ENCODE measurements at regions not wholly inside any gene's neighbourhood (a gene's known extent, or its start where the extent isn't known, plus 50 kb on each side); places are given as distances from the start of the nearest gene placed in this dataset.

DNA sequence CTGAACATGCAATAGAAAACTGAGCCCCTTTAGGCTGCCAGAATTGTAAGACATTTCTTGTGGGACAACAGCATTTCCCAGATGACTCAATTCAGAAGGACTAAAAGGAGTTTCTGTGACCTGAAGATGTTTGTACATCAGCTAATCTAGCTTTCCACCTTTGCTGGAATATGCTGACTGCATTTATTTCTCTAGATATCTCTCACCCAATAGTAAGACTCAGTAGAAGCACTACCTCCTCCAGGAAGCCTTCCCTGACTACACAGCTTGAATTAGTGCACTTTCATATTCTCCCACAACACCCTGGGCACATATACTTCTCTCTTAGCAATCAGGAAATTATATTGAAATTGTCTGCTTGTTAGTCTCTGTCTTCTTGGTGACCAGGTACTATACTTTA is 98.1 kb upstream of the BLID start:
- TF ChIP-seq, protein P1, sequence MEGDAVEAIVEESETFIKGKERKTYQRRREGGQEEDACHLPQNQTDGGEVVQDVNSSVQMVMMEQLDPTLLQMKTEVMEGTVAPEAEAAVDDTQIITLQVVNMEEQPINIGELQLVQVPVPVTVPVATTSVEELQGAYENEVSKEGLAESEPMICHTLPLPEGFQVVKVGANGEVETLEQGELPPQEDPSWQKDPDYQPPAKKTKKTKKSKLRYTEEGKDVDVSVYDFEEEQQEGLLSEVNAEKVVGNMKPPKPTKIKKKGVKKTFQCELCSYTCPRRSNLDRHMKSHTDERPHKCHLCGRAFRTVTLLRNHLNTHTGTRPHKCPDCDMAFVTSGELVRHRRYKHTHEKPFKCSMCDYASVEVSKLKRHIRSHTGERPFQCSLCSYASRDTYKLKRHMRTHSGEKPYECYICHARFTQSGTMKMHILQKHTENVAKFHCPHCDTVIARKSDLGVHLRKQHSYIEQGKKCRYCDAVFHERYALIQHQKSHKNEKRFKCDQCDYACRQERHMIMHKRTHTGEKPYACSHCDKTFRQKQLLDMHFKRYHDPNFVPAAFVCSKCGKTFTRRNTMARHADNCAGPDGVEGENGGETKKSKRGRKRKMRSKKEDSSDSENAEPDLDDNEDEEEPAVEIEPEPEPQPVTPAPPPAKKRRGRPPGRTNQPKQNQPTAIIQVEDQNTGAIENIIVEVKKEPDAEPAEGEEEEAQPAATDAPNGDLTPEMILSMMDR (IDR thresholded peaks at IDR 0.05; ENCODE audit: insufficient read depth, low read depth, low read length), result no peak
- no peak for TF ChIP-seq EZH2 (IDR thresholded peaks at IDR 0.05; ENCODE audit: insufficient read depth, low read length)

All from astrocyte (in vitro differentiated cells and primary cell).